Trophoblast cell (in vitro differentiated cells and primary cell): ENCODE measurements at regions not wholly inside any gene's neighbourhood (a gene's known extent, or its start where the extent isn't known, plus 50 kb on each side); places are given as distances from the start of the nearest gene placed in this dataset.
A peak's percentile ranks its signal among the peaks of the same experiment; 100 is the strongest.

ENCODE experiments used
- DNase-seq, 2 donors: peaks; one replicate each; pipeline ENCODE4 v3.0.0-alpha.2; 2016
- H2AFZ ChIP-seq: 2 replicates; pipeline ENCODE4 v1.6.1; 2013; ENCODE audit warnings: low read length, moderate library complexity, mild to moderate bottlenecking; ENCODE audit not compliant: insufficient read depth, poor library complexity
- H2AK5ac ChIP-seq: 2 replicates; pipeline ENCODE4 v1.6.1; 2013; ENCODE audit warnings: mild to moderate bottlenecking, low read length
- H2BK120ac ChIP-seq: 2 replicates; pipeline ENCODE4 v1.6.1; 2013; ENCODE audit warnings: low read length, mild to moderate bottlenecking, moderate library complexity; ENCODE audit not compliant: insufficient read depth, poor library complexity
- H2BK12ac ChIP-seq: 2 replicates; pipeline ENCODE4 v1.6.1; 2013; ENCODE audit warnings: mild to moderate bottlenecking, low read length, moderate library complexity
- H2BK5ac ChIP-seq: 2 replicates; pipeline ENCODE4 v1.6.1; 2013; ENCODE audit warnings: low read length, low read depth, moderate library complexity, mild to moderate bottlenecking; ENCODE audit not compliant: poor library complexity
- H3K14ac ChIP-seq: 2 replicates; pipeline ENCODE4 v1.6.1; 2013; ENCODE audit warnings: mild to moderate bottlenecking, low read length
- H3K18ac ChIP-seq: 2 replicates; pipeline ENCODE4 v1.6.1; 2013; ENCODE audit warnings: mild to moderate bottlenecking, low read length
- H3K23ac ChIP-seq: 2 replicates; pipeline ENCODE4 v1.6.1; 2013; ENCODE audit warnings: low read length
- H3K27ac ChIP-seq: 2 replicates; pipeline ENCODE4 v1.5.1; 2013; ENCODE audit warnings: low read depth, mild to moderate bottlenecking, inconsistent platforms, low read length, moderate library complexity
- H3K27me3 ChIP-seq: 2 replicates; pipeline ENCODE4 v1.6.1; 2013; ENCODE audit warnings: inconsistent platforms, mild to moderate bottlenecking, low read length, moderate library complexity; ENCODE audit not compliant: insufficient read depth
- H3K36me3 ChIP-seq, 2 experiments: 1 replicate in 1 of 2; 2 replicates in 1 of 2; pipeline ENCODE4 v1.6.1; 2013; ENCODE audit warnings: low read length in 2 of 2, mild to moderate bottlenecking in 2 of 2, moderate library complexity in 1 of 2; ENCODE audit not compliant: insufficient read depth in 2 of 2, control insufficient read depth in 1 of 2
- H3K4ac ChIP-seq: 2 replicates; pipeline ENCODE4 v1.6.1; 2013; ENCODE audit warnings: low read depth, mild to moderate bottlenecking, low read length, moderate library complexity
- H3K4me1 ChIP-seq, 2 experiments: 1 replicate in 1 of 2; 2 replicates in 1 of 2; pipeline ENCODE4 v1.6.1; 2013; ENCODE audit warnings: low read length in 2 of 2, mild to moderate bottlenecking in 2 of 2, moderate library complexity in 1 of 2; ENCODE audit not compliant: insufficient read depth in 2 of 2, control insufficient read depth in 1 of 2
- H3K4me2 ChIP-seq: 2 replicates; pipeline ENCODE4 v1.6.1; 2013; ENCODE audit warnings: inconsistent platforms, mild to moderate bottlenecking, low read length, moderate library complexity
- H3K4me3 ChIP-seq: 2 replicates; pipeline ENCODE4 v1.5.1; 2013; ENCODE audit warnings: mild to moderate bottlenecking, low read depth, low read length, inconsistent platforms
- H3K79me1 ChIP-seq: one replicate; pipeline ENCODE4 v1.6.1; 2013; ENCODE audit warnings: low read length
- H3K79me2 ChIP-seq: 2 replicates; pipeline ENCODE4 v1.6.1; 2013; ENCODE audit warnings: low read length, mild to moderate bottlenecking; ENCODE audit not compliant: control insufficient read depth, insufficient read depth, poor library complexity
- H3K9ac ChIP-seq: 2 replicates; pipeline ENCODE4 v1.6.1; 2013; ENCODE audit warnings: mild to moderate bottlenecking, low read length
- H3K9me3 ChIP-seq: 2 replicates; pipeline ENCODE4 v1.6.1; 2013; ENCODE audit warnings: low read depth, mild to moderate bottlenecking, control low read depth, inconsistent platforms, low read length; ENCODE audit not compliant: insufficient read depth
- H4K12ac ChIP-seq: 2 replicates; pipeline ENCODE4 v1.6.1; 2013; ENCODE audit warnings: low read depth, mild to moderate bottlenecking, low read length, moderate library complexity
- H4K8ac ChIP-seq: 2 replicates; pipeline ENCODE4 v1.6.1; 2013; ENCODE audit warnings: low read depth, mild to moderate bottlenecking, low read length, moderate library complexity
- H4K91ac ChIP-seq: one replicate; pipeline ENCODE4 v1.6.1; 2013; ENCODE audit warnings: low read depth, mild to moderate bottlenecking, low read length, moderate library complexity
- WGBS: extraction: QIAGEN DNeasy Blood & Tissue Kit; methylation state at CpG from one replicate; pipeline ENCODE4 v1.1.7; 2013; ENCODE audit warnings: missing lambda C conversion rate; ENCODE audit not compliant: insufficient read length, insufficient coverage; ENCODE audit errors: extremely low coverage; 5-methylcytosine and 5-hydroxymethylcytosine counted together

DNA sequence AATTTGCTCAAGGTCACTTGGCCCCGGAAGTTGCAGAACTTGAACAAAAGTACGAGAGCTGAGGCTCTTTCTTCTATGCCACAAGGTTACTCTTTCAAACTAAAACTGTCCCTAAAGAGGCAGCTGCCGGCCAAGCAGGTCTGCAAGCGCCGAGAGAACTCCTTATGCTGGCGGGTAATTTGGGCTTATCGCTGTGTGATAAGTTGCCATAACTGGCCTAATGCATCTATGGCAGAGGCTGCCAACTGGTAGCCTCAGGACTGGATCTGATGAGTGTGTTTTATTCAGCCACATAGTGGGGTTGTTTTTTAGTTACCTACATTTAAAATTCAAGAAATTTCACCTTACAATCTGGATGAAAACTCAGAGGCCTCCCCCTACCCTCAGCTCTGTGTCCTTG is 68.1 kb upstream of the SPOCK1 start:
- no peak overlapping the region for H3K4me2 ChIP-seq
- no peak overlapping the region for H2BK12ac ChIP-seq
- H3K14ac ChIP-seq = no peak overlapping the region
- no peak for DNase-seq
- H3K27ac ChIP-seq = no peak overlapping the region
- H3K18ac ChIP-seq = no peak overlapping the region
- no peak overlapping the region for H3K4ac ChIP-seq
- no peaks in the 10 kb centered on the region for H3K79me1 ChIP-seq
- no peak overlapping the region for H3K9ac ChIP-seq
- no peak overlapping the region for H2BK5ac ChIP-seq
- no peaks in the 10 kb centered on the region for H3K27me3 ChIP-seq
- no peak overlapping the region for H4K8ac ChIP-seq
- H3K9me3 ChIP-seq = no peaks in the 10 kb centered on the region
- H2BK120ac ChIP-seq = no peak overlapping the region
- H3K79me2 ChIP-seq = no peaks in the 10 kb centered on the region
- H3K36me3 ChIP-seq = no peaks in the 10 kb centered on the region
- no peak overlapping the region for H2AK5ac ChIP-seq
- no CpG with 5 or more reads among the region's 7 CpGs for WGBS
- H4K12ac ChIP-seq = no peak overlapping the region
- no peaks in the 10 kb centered on the region for H3K4me1 ChIP-seq
- H2AFZ ChIP-seq = no peak overlapping the region
- no peak overlapping the region for H3K23ac ChIP-seq
- H3K4me3 ChIP-seq = no peak overlapping the region
- H4K91ac ChIP-seq = no peak overlapping the region

DNA sequence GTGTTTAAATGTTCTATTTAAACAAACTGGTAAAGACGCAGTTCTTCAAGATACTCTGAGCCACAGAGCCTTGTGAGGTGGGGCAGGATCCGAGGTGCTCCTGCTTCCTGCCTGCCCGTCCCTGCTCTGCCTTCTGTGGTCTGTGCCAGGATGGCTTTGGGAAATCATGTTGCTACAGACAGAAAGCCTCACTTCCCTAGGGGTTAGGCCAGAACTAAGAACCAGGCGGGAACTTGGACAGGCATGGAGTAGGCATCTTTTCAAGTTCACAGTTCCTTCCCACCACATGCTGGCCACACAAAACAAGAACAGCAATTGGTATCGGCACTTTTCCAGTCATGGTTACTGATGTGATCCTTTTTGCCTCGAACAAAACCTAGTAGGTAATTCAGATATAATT is 67.7 kb upstream of the SPOCK1 start:
- no peaks in the 10 kb centered on the region for H3K79me1 ChIP-seq
- no peak overlapping the region for H3K14ac ChIP-seq
- DNase-seq = no peak
- no peak overlapping the region for H3K4me2 ChIP-seq
- no CpG with 5 or more reads among the region's 6 CpGs for WGBS
- H3K4me3 ChIP-seq = no peak overlapping the region
- H2BK120ac ChIP-seq = no peak overlapping the region
- no peak overlapping the region for H2AK5ac ChIP-seq
- no peak overlapping the region for H2BK12ac ChIP-seq
- no peak overlapping the region for H3K27ac ChIP-seq
- H3K9me3 ChIP-seq = no peaks in the 10 kb centered on the region
- no peak overlapping the region for H3K18ac ChIP-seq
- no peak overlapping the region for H3K4ac ChIP-seq
- no peak overlapping the region for H2AFZ ChIP-seq
- H2BK5ac ChIP-seq = no peak overlapping the region
- H3K4me1 ChIP-seq = no peaks in the 10 kb centered on the region
- H4K8ac ChIP-seq = no peak overlapping the region
- no peak overlapping the region for H4K12ac ChIP-seq
- H3K9ac ChIP-seq = no peak overlapping the region
- no peaks in the 10 kb centered on the region for H3K27me3 ChIP-seq
- H3K36me3 ChIP-seq = no peaks in the 10 kb centered on the region
- no peaks in the 10 kb centered on the region for H3K79me2 ChIP-seq
- H3K23ac ChIP-seq = no peak overlapping the region
- H4K91ac ChIP-seq = no peak overlapping the region

DNA sequence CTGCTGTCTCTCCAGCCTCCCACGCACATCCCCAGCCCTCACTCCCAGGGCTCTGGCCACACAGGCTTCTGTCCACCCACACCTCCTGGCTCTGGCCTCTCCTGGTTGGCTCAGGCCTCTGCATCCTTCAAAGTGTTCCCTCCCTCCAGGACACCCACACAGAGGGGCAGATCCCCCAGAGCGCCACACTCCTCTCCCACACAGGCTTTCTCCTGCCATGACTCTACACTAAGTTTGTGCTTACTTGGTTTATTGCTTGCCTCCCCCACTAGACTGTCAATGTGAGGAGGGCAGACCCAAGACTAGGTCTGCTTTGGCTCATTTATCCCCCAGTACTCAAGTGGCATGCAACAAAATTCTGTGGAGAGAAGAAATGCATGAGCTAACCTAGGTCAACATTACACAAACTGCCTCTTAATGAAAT is 67.0 kb upstream of the SPOCK1 start:
- Histone ChIP-seq H3K4me2 (no peak overlapping the region), H3K4ac (no peak overlapping the region), H3K4me3 (no peak overlapping the region), H2BK12ac (no peak overlapping the region), H4K91ac (no peak overlapping the region), H3K79me1 (no peaks in the 10 kb centered on the region), H3K23ac (no peak overlapping the region), H3K27ac (no peak overlapping the region), H3K4me1 (no peaks in the 10 kb centered on the region), H3K9ac (no peak overlapping the region), H2BK120ac (no peak overlapping the region), H2BK5ac (no peak overlapping the region), H4K12ac (no peak overlapping the region), H3K18ac (no peak overlapping the region), H3K36me3 (no peaks in the 10 kb centered on the region), H2AK5ac (no peak overlapping the region), H3K14ac (no peak overlapping the region), H3K79me2 (no peaks in the 10 kb centered on the region), H2AFZ (no peak overlapping the region), H4K8ac (no peak overlapping the region), H3K9me3 (no peaks in the 10 kb centered on the region), H3K27me3 (no peaks in the 10 kb centered on the region)
- no CpG with 5 or more reads among the region's 2 CpGs for WGBS
- DNase-seq = no peak

DNA sequence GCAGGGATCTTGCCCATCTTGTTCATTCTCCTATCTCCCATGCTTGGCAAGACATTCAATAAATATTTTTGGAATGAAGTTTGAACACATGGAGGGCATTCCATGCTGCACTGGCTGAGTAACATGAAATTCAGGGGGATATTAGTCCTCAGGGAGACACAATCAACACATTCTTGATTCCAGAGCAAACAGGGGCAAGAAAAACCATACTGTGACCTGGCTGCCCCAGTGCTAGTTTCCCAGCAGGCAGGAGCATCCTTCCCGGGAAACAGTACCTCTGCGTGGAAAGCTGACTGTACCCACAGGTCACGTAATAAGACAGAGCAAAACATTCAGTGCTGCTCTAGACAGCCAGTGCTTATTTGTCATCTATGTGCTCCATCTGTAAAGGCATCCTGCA is 66.3 kb upstream of the SPOCK1 start:
- WGBS = no CpG with 5 or more reads among the region's 3 CpGs
- Histone ChIP-seq H3K4ac (no peak overlapping the region), H3K79me1 (no peaks in the 10 kb centered on the region), H3K9ac (no peak overlapping the region), H3K4me2 (no peak overlapping the region), H4K8ac (no peak overlapping the region), H2AK5ac (no peak overlapping the region), H3K27ac (no peak overlapping the region), H2BK12ac (no peak overlapping the region), H3K4me3 (no peak overlapping the region), H3K9me3 (no peaks in the 10 kb centered on the region), H4K91ac (no peak overlapping the region), H2BK5ac (no peak overlapping the region), H3K14ac (no peak overlapping the region), H3K23ac (no peak overlapping the region), H4K12ac (no peak overlapping the region), H3K4me1 (no peaks in the 10 kb centered on the region), H3K79me2 (no peaks in the 10 kb centered on the region), H2BK120ac (no peak overlapping the region), H3K27me3 (no peaks in the 10 kb centered on the region), H3K18ac (no peak overlapping the region), H2AFZ (no peak overlapping the region), H3K36me3 (no peaks in the 10 kb centered on the region)
- DNase-seq = peak in 1 of 2 donors; percentile 28
